ENCODE measurements at regions not wholly inside any gene's neighbourhood (a gene's known extent, or its start where the extent isn't known, plus 50 kb on each side); places are given as distances from the start of the nearest gene placed in this dataset.

GRCh38 chr6:72551470-72551869, 70.4 kb upstream of the KCNQ5 start:
- no peak overlapping the region for H3K4me3 Mint-ChIP-seq (ENCODE audit: low read depth)
- H3K27ac Mint-ChIP-seq, result peak overlapping the region; percentile 86
- DNase-seq (ENCODE audit: low spot score, unreplicated experiment), result no peak
- H3K27me3 Mint-ChIP-seq, result no peaks in the 10 kb centered on the region
- no peak for TF ChIP-seq CTCF (IDR thresholded peaks at IDR 0.05; ENCODE audit: unreplicated experiment)
- H3K9me3 Mint-ChIP-seq (ENCODE audit: low read depth), result peaks cover 4% of the 10 kb centered on the region
- H3K4me1 Mint-ChIP-seq (ENCODE audit: low read depth), result peaks cover 19% of the 10 kb centered on the region
- H3K36me3 Mint-ChIP-seq (ENCODE audit: insufficient read depth), result no peaks in the 10 kb centered on the region

- Mint-ChIP-seq H3K27ac (peak overlapping the region; percentile 54), H3K4me3 (ENCODE audit: low read depth) (no peak overlapping the region), H3K27me3 (no peaks in the 10 kb centered on the region), H3K36me3 (ENCODE audit: insufficient read depth) (no peaks in the 10 kb centered on the region), H3K4me1 (ENCODE audit: low read depth) (peaks cover 21% of the 10 kb centered on the region), H3K9me3 (ENCODE audit: low read depth) (peaks cover 4% of the 10 kb centered on the region)
- no peak for TF ChIP-seq CTCF (IDR thresholded peaks at IDR 0.05; ENCODE audit: unreplicated experiment)
- no peak for DNase-seq (ENCODE audit: low spot score, unreplicated experiment)
Measured at GRCh38 chr6:72552938-72553337, 68.9 kb upstream of the KCNQ5 start.

- H3K36me3 Mint-ChIP-seq (ENCODE audit: insufficient read depth), result no peaks in the 10 kb centered on the region
- no peak for TF ChIP-seq CTCF (IDR thresholded peaks at IDR 0.05; ENCODE audit: unreplicated experiment)
- H3K4me1 Mint-ChIP-seq (ENCODE audit: low read depth), result peaks cover 21% of the 10 kb centered on the region
- peak overlapping the region; percentile 72 for H3K27ac Mint-ChIP-seq
- H3K9me3 Mint-ChIP-seq (ENCODE audit: low read depth), result peaks cover 4% of the 10 kb centered on the region
- no peaks in the 10 kb centered on the region for H3K27me3 Mint-ChIP-seq
- no peak overlapping the region for H3K4me3 Mint-ChIP-seq (ENCODE audit: low read depth)
- DNase-seq (ENCODE audit: low spot score, unreplicated experiment), result no peak
Measured at GRCh38 chr6:72553531-72554511, 68.0 kb upstream of the KCNQ5 start.

- Mint-ChIP-seq H3K9me3 (ENCODE audit: low read depth) (peaks cover 4% of the 10 kb centered on the region), H3K27ac (no peak overlapping the region), H3K36me3 (ENCODE audit: insufficient read depth) (no peaks in the 10 kb centered on the region), H3K4me3 (ENCODE audit: low read depth) (no peak overlapping the region), H3K27me3 (no peaks in the 10 kb centered on the region), H3K4me1 (ENCODE audit: low read depth) (peaks cover 21% of the 10 kb centered on the region)
- DNase-seq (ENCODE audit: low spot score, unreplicated experiment), result no peak
- TF ChIP-seq CTCF (IDR thresholded peaks at IDR 0.05; ENCODE audit: unreplicated experiment), result no peak
Measured at GRCh38 chr6:72554761-72555221, 67.1 kb upstream of the KCNQ5 start.

- H3K9me3 Mint-ChIP-seq (ENCODE audit: low read depth), result no peaks in the 10 kb centered on the region
- no peaks in the 10 kb centered on the region for H3K27me3 Mint-ChIP-seq
- H3K36me3 Mint-ChIP-seq (ENCODE audit: insufficient read depth), result no peaks in the 10 kb centered on the region
- H3K4me3 Mint-ChIP-seq (ENCODE audit: low read depth), result no peak overlapping the region
- peaks cover 24% of the 10 kb centered on the region for H3K4me1 Mint-ChIP-seq (ENCODE audit: low read depth)
- TF ChIP-seq CTCF (IDR thresholded peaks at IDR 0.05; ENCODE audit: unreplicated experiment), result no peak
- H3K27ac Mint-ChIP-seq, result no peak overlapping the region
- DNase-seq (ENCODE audit: low spot score, unreplicated experiment), result no peak
Measured at GRCh38 chr6:72559067-72559466, 62.8 kb upstream of the KCNQ5 start.
